GM12878 (cell line): ENCODE measurements at regions not wholly inside any gene's neighbourhood (a gene's known extent, or its start where the extent isn't known, plus 50 kb on each side); places are given as distances from the start of the nearest gene placed in this dataset.

ENCODE experiments used
- ATAC-seq: fragments of 200-7000 bp; cut with Tn5 transposase; 3 replicates; pipeline ENCODE4 v1.9.1; 2020; ENCODE audit warnings: mild to moderate bottlenecking, moderate library complexity
- BruUV-seq: library from RNA; stranded (reverse); fragments of 400-500 nt; replicated peaks from 2 replicates; lab custom pipeline; 2021; lab: Mats Ljungman, UMichigan
- CTCF ChIA-PET: fragments of 300-600 bp; sonication (Branson Sonifier 250); formaldehyde crosslinking; extraction: SDS; loops from one replicate; lab custom pipeline; 2021; ENCODE audit warnings: inconsistent platforms; lab: Yijun Ruan, JAX
- POLR2A ChIA-PET: fragments of 350-600 bp; formaldehyde crosslinking; extraction: SDS; loops from one replicate; lab custom pipeline; 2021; ENCODE audit warnings: inconsistent platforms; lab: Charles Lee
- RAD21 ChIA-PET: fragments of 300-600 bp; sonication (Branson Sonifier 250); formaldehyde crosslinking; loops from one replicate; lab custom pipeline; 2023; ENCODE audit warnings: antibody characterized with exemption; ENCODE audit not compliant: unreplicated experiment; lab: Charles Lee
- SMC1A ChIA-PET: fragments of 300-600 bp; sonication (Branson Sonifier 250); formaldehyde crosslinking; loops from one replicate; lab custom pipeline; 2023; ENCODE audit not compliant: unreplicated experiment, uncharacterized antibody; lab: Charles Lee
- DNase-seq: peaks from one replicate; pipeline ENCODE4 v3.0.0-alpha.2; 2011; ENCODE audit warnings: low read depth, low spot score
- FAIRE-seq: peaks from 3 replicates; lab custom pipeline; 2011; peaks lifted over from hg19 to GRCh38; lab: Jason Lieb, UNC
- H2AFZ ChIP-seq: 2 replicates; pipeline ENCODE4 v1.6.0; 2011; ENCODE audit warnings: low read depth, low read length, control low read depth; ENCODE audit not compliant: control insufficient read depth
- H3K27ac ChIP-seq: 2 replicates; pipeline ENCODE4 v1.5.1; 2011; ENCODE audit warnings: control low read depth; ENCODE audit not compliant: control insufficient read depth, insufficient read depth
- H3K27me3 ChIP-seq, 2 experiments: replicated peaks in 1 of 2; 2 replicates each; pipeline versions ENCODE4 v1.6.0 to v1.6.1; 2011; ENCODE audit warnings: low read length in 1 of 2; ENCODE audit not compliant: control insufficient read depth in 2 of 2, insufficient read depth in 2 of 2
- H3K36me3 ChIP-seq, 2 experiments: 2 replicates each; pipeline ENCODE4 v1.5.1; 2011; ENCODE audit warnings: low read length in 1 of 2; ENCODE audit not compliant: control insufficient read depth in 2 of 2, insufficient read depth in 2 of 2
- H3K4me1 ChIP-seq: 2 replicates; pipeline ENCODE4 v1.6.1; 2011; ENCODE audit warnings: mild to moderate bottlenecking, low read length, moderate library complexity, mixed read lengths; ENCODE audit not compliant: control insufficient read depth, insufficient read depth
- H3K4me2 ChIP-seq: 2 replicates; pipeline ENCODE4 v1.6.0; 2011; ENCODE audit warnings: control low read depth; ENCODE audit not compliant: control insufficient read depth, insufficient read depth
- H3K4me3 ChIP-seq: fragments of 200-600 bp; sonication (generic); 2 replicates; pipeline ENCODE4 v1.5.1; 2016
- H3K79me2 ChIP-seq: 2 replicates; pipeline ENCODE4 v1.6.0; 2011; ENCODE audit warnings: low read length; ENCODE audit not compliant: control insufficient read depth, insufficient read depth
- H3K9ac ChIP-seq: 2 replicates; pipeline ENCODE4 v1.8.0; 2011; ENCODE audit warnings: low read length, control low read depth, mixed read lengths; ENCODE audit not compliant: control insufficient read depth, insufficient read depth
- H3K9me3 ChIP-seq: replicated peaks from 3 replicates; pipeline ENCODE4 v1.5.1; 2011; ENCODE audit warnings: mild to moderate bottlenecking, low read length; ENCODE audit not compliant: control insufficient read depth, insufficient read depth
- H4K20me1 ChIP-seq: 2 replicates; pipeline ENCODE4 v1.6.0; 2011; ENCODE audit not compliant: control insufficient read depth, insufficient read depth
- CBX3 ChIP-seq: fragments of 200-600 bp; sonication (generic); IDR thresholded peaks from 2 replicates; pipeline ENCODE4 v1.6.1; 2016; ENCODE audit warnings: low read depth, borderline replicate concordance
- RCOR1 ChIP-seq: conservative IDR thresholded peaks from 2 replicates; pipeline ENCODE4 v1.6.1; 2012; ENCODE audit warnings: low read depth, low read length, improper control_type of control experiment
- TAF1 ChIP-seq: IDR thresholded peaks from 2 replicates; pipeline ENCODE4 v1.6.1; 2011; ENCODE audit warnings: mild to moderate bottlenecking, low read depth, low read length, borderline replicate concordance
- WGBS: methylation state at CpG from one replicate; pipeline ENCODE4 v1.1.6; 2016; ENCODE audit warnings: low lambda C conversion rate; ENCODE audit not compliant: insufficient replicate concordance, insufficient coverage; ENCODE audit errors: missing lambda C conversion rate; 5-methylcytosine and 5-hydroxymethylcytosine counted together
- in situ Hi-C: fragments of 300-500 bp; cut with MboI; formaldehyde crosslinking; loops from 9 replicates; pipeline ENCODE4 v1.14.3; 2018; ENCODE audit warnings: mixed read lengths
- intact Hi-C: fragments of 100-400 bp; cut with micrococcal nuclease; formaldehyde crosslinking; loops from one replicate; pipeline ENCODE4 v1.14.2; 2022; ENCODE audit not compliant: unreplicated experiment
- TF ChIP-seq, protein P1 (sequence below): IDR thresholded peaks from 2 replicates; pipeline ENCODE4 v1.6.1; 2012; ENCODE audit warnings: improper control_type of control experiment, low read depth, low read length; ENCODE audit not compliant: insufficient replicate concordance

DNA sequence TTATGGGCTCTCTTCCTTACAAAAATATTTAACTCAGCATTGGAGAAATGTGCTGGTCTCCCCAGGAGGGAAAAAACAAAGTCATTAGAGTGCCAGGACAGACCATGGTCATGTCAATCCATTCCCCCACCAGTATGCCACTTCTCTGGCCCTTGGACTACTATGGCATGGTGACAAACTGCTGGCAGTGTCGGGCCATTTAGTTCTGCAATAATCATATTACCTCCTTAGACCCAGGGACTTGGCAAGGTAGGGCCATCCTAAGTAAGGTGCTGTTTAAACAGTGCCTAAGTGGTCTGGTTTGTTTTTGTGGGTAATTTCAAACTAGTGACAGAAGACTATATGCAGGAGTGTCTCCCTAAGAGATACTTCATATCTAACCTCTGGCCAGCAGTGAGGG lies 177.8 kb upstream of the STK32A start:
- in situ Hi-C loops: no loop called here
- Histone ChIP-seq H3K36me3 (no peaks in the 10 kb centered on the region), H3K27me3 (no peaks in the 10 kb centered on the region), H2AFZ (no peak overlapping the region), H3K4me2 (no peak overlapping the region), H3K9me3 (no peaks in the 10 kb centered on the region), H3K4me1 (no peaks in the 10 kb centered on the region), H3K79me2 (no peaks in the 10 kb centered on the region), H3K27ac (no peak overlapping the region), H4K20me1 (no peaks in the 10 kb centered on the region), H3K9ac (no peak overlapping the region), H3K4me3 (no peak overlapping the region)
- intact Hi-C loops: no loop called here
- BruUV-seq: no TSS peak
- ChIA-PET POLR2A (no interaction called here), SMC1A (no interaction called here), RAD21 (no interaction called here), CTCF (no interaction called here)
- FAIRE-seq (no peak), ATAC-seq (no peak), DNase-seq (no peak)
- TF ChIP-seq TAF1 (no peak), RCOR1 (no peak), CBX3 (no peak)
- TF ChIP-seq, protein P1, sequence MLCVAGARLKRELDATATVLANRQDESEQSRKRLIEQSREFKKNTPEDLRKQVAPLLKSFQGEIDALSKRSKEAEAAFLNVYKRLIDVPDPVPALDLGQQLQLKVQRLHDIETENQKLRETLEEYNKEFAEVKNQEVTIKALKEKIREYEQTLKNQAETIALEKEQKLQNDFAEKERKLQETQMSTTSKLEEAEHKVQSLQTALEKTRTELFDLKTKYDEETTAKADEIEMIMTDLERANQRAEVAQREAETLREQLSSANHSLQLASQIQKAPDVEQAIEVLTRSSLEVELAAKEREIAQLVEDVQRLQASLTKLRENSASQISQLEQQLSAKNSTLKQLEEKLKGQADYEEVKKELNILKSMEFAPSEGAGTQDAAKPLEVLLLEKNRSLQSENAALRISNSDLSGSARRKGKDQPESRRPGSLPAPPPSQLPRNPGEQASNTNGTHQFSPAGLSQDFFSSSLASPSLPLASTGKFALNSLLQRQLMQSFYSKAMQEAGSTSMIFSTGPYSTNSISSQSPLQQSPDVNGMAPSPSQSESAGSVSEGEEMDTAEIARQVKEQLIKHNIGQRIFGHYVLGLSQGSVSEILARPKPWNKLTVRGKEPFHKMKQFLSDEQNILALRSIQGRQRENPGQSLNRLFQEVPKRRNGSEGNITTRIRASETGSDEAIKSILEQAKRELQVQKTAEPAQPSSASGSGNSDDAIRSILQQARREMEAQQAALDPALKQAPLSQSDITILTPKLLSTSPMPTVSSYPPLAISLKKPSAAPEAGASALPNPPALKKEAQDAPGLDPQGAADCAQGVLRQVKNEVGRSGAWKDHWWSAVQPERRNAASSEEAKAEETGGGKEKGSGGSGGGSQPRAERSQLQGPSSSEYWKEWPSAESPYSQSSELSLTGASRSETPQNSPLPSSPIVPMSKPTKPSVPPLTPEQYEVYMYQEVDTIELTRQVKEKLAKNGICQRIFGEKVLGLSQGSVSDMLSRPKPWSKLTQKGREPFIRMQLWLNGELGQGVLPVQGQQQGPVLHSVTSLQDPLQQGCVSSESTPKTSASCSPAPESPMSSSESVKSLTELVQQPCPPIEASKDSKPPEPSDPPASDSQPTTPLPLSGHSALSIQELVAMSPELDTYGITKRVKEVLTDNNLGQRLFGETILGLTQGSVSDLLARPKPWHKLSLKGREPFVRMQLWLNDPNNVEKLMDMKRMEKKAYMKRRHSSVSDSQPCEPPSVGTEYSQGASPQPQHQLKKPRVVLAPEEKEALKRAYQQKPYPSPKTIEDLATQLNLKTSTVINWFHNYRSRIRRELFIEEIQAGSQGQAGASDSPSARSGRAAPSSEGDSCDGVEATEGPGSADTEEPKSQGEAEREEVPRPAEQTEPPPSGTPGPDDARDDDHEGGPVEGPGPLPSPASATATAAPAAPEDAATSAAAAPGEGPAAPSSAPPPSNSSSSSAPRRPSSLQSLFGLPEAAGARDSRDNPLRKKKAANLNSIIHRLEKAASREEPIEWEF: no peak
- WGBS: 0% methylated on average over 1 of the region's 1 CpG
